ENCODE measurements at regions not wholly inside any gene's neighbourhood (a gene's known extent, or its start where the extent isn't known, plus 50 kb on each side); places are given as distances from the start of the nearest gene placed in this dataset.
A peak's percentile ranks its signal among the peaks of the same experiment; 100 is the strongest.

GRCh38 chr5:17890501-17890900 is 256.2 kb downstream of the TAF11L14 start:
- Mint-ChIP-seq H3K27ac (no peak overlapping the region), H3K9me3 (no peaks in the 10 kb centered on the region), H3K36me3 (ENCODE audit: low read depth) (peaks cover 4% of the 10 kb centered on the region), H3K27me3 (ENCODE audit: insufficient read depth) (no peaks in the 10 kb centered on the region), H3K4me3 (no peak overlapping the region), H3K4me1 (peaks cover 10% of the 10 kb centered on the region)
- H3K9me3 ChIP-seq (ENCODE audit: control insufficient read depth, low read length), result peaks cover 4% of the 10 kb centered on the region
- H3K27ac ChIP-seq (ENCODE audit: low read depth, low read length), result no peak overlapping the region
- H3K36me3 ChIP-seq (ENCODE audit: control insufficient read depth, insufficient read depth, low read length), result no peaks in the 10 kb centered on the region
- H3K4me3 ChIP-seq (ENCODE audit: low read length), result no peak overlapping the region
- no peaks in the 10 kb centered on the region for H3K27me3 ChIP-seq (ENCODE audit: control insufficient read depth, insufficient read depth, low read length, poor library complexity, severe bottlenecking)
- H3K4me1 ChIP-seq (ENCODE audit: control insufficient read depth, insufficient read depth, low read length), result peaks cover 5% of the 10 kb centered on the region
- WGBS, 2 experiments (ENCODE audit: insufficient coverage in 1 of 2, insufficient read length in 1 of 2), result 97 to 100% methylated on average over 1 to 3 of the region's 3 CpGs
- no peak for DNase-seq
- H3K9ac ChIP-seq (ENCODE audit: extremely low read depth, low read length, poor library complexity, severe bottlenecking), result no peak overlapping the region
- TF ChIP-seq, protein P1, sequence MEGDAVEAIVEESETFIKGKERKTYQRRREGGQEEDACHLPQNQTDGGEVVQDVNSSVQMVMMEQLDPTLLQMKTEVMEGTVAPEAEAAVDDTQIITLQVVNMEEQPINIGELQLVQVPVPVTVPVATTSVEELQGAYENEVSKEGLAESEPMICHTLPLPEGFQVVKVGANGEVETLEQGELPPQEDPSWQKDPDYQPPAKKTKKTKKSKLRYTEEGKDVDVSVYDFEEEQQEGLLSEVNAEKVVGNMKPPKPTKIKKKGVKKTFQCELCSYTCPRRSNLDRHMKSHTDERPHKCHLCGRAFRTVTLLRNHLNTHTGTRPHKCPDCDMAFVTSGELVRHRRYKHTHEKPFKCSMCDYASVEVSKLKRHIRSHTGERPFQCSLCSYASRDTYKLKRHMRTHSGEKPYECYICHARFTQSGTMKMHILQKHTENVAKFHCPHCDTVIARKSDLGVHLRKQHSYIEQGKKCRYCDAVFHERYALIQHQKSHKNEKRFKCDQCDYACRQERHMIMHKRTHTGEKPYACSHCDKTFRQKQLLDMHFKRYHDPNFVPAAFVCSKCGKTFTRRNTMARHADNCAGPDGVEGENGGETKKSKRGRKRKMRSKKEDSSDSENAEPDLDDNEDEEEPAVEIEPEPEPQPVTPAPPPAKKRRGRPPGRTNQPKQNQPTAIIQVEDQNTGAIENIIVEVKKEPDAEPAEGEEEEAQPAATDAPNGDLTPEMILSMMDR (conservative IDR thresholded peaks at IDR 0.05), result no peak

DNA sequence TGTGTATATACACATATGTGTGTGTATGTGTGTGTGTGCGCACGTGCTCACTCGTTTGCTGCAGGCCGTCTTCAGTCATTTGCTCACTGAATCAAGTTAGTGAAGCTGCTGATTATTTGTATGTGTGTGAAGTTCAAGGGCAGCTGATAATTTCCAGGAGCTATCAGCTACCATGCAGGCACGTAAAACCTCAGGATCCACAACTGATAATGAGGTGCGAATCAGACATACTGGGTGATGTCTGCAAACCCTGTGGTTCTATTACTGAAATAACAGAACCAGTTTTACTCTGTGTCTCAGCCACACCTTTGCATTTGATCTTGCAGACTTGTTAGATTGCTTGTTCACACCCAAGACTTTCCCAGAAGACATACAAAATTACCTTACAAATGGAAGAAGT is 257.6 kb downstream of the TAF11L14 start:
- H3K36me3 ChIP-seq (ENCODE audit: control insufficient read depth, insufficient read depth, low read length), result no peaks in the 10 kb centered on the region
- no peak overlapping the region for H3K9ac ChIP-seq (ENCODE audit: extremely low read depth, low read length, poor library complexity, severe bottlenecking)
- no peak overlapping the region for H3K27ac ChIP-seq (ENCODE audit: low read depth, low read length)
- Mint-ChIP-seq H3K27me3 (ENCODE audit: insufficient read depth) (no peaks in the 10 kb centered on the region), H3K36me3 (ENCODE audit: low read depth) (no peaks in the 10 kb centered on the region), H3K4me3 (no peak overlapping the region), H3K27ac (no peak overlapping the region), H3K4me1 (peaks cover 10% of the 10 kb centered on the region), H3K9me3 (no peaks in the 10 kb centered on the region)
- peaks cover 4% of the 10 kb centered on the region for H3K9me3 ChIP-seq (ENCODE audit: control insufficient read depth, low read length)
- peaks cover 5% of the 10 kb centered on the region for H3K4me1 ChIP-seq (ENCODE audit: control insufficient read depth, insufficient read depth, low read length)
- DNase-seq, result peak; percentile 74
- H3K27me3 ChIP-seq (ENCODE audit: control insufficient read depth, insufficient read depth, low read length, poor library complexity, severe bottlenecking), result no peaks in the 10 kb centered on the region
- 56 to 75% methylated on average over 1 to 6 of the region's 6 CpGs for WGBS, 2 experiments (ENCODE audit: insufficient coverage in 1 of 2, insufficient read length in 1 of 2)
- peak overlapping the region; percentile 42 for H3K4me3 ChIP-seq (ENCODE audit: low read length)
- TF ChIP-seq, protein P1 (conservative IDR thresholded peaks at IDR 0.05), result no peak

DNA sequence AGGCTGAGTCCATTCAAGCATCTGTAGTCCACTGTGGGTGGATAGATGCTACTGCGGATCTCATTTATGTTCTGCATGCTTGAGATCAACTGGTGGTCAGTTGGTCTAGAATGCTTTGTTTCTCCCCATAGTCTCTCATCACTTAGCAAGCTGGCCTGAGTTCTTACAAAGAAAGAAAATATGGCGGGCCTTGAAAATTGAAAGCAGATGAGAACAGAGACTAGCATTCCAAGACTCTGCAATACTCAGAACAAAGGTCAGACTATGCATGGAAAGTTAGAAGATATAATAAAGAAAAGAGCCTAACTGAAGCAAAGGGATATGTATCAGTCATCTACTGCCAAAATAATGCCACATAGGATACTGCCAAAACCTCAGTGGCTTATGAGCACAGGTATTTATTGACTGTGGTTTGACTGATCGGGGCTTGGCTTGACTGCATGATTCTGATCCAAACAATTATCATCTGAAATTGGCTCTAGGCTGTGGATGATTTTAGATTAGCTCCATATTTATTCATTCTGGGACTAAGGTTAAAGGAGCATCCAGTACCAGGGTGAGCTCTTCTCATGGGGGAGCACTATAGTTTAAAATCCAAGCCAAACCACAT is 258.9 kb downstream of the TAF11L14 start:
- no peak overlapping the region for H3K27ac Mint-ChIP-seq
- H3K27me3 ChIP-seq (ENCODE audit: control insufficient read depth, insufficient read depth, low read length, poor library complexity, severe bottlenecking), result no peaks in the 10 kb centered on the region
- 76% methylated on average over 3 of the region's 3 CpGs; no CpG with 5 or more reads in 1 of the 2 experiments for WGBS, 2 experiments (ENCODE audit: insufficient coverage in 1 of 2, insufficient read length in 1 of 2)
- H3K27me3 Mint-ChIP-seq (ENCODE audit: insufficient read depth), result no peaks in the 10 kb centered on the region
- DNase-seq, result no peak
- no peak overlapping the region for H3K27ac ChIP-seq (ENCODE audit: low read depth, low read length)
- H3K4me3 ChIP-seq (ENCODE audit: low read length), result no peak overlapping the region
- peaks cover 5% of the 10 kb centered on the region for H3K4me1 ChIP-seq (ENCODE audit: control insufficient read depth, insufficient read depth, low read length)
- H3K36me3 Mint-ChIP-seq (ENCODE audit: low read depth), result no peaks in the 10 kb centered on the region
- peaks cover 10% of the 10 kb centered on the region for H3K4me1 Mint-ChIP-seq
- H3K9me3 Mint-ChIP-seq, result no peaks in the 10 kb centered on the region
- no peak overlapping the region for H3K4me3 Mint-ChIP-seq
- peaks cover 4% of the 10 kb centered on the region for H3K9me3 ChIP-seq (ENCODE audit: control insufficient read depth, low read length)
- H3K9ac ChIP-seq (ENCODE audit: extremely low read depth, low read length, poor library complexity, severe bottlenecking), result no peak overlapping the region
- H3K36me3 ChIP-seq (ENCODE audit: control insufficient read depth, insufficient read depth, low read length), result no peaks in the 10 kb centered on the region
- TF ChIP-seq, protein P1 (conservative IDR thresholded peaks at IDR 0.05), result no peak

Measured in endodermal cell (in vitro differentiated cells).